OCI-LY3 (cell line): ENCODE measurements at regions not wholly inside any gene's neighbourhood (a gene's known extent, or its start where the extent isn't known, plus 50 kb on each side); places are given as distances from the start of the nearest gene placed in this dataset.

ENCODE experiments used
- CTCF ChIP-seq: fragments of 200-600, 300-600 bp; sonication (generic); IDR thresholded peaks from 2 replicates; pipeline ENCODE4 v1.5.1; 2014; ENCODE audit warnings: antibody characterized with exemption, low read length, low read depth
- EZH2phosphoT487 ChIP-seq: fragments of 200-600 bp; shearing (Covaris generic); IDR thresholded peaks from 2 replicates; pipeline ENCODE4 v1.6.1; 2018; ENCODE audit warnings: antibody characterized with exemption, mixed run types, low read depth

GRCh38 chr1:192266645-192267044 is 50.1 kb upstream of the RGS21 start:
- no peak for TF ChIP-seq EZH2phosphoT487
- no peak for TF ChIP-seq CTCF
